Activated T-helper 17 cell treated with anti-CD3 and anti-CD28 coated beads, Interleukin-2, amount 50 U/mL, for 72 hours (primary cell): ENCODE measurements at regions not wholly inside any gene's neighbourhood (a gene's known extent, or its start where the extent isn't known, plus 50 kb on each side); places are given as distances from the start of the nearest gene placed in this dataset.

Experiments
- ATAC-seq: fragments of 150-1000 bp; cut with Tn5 transposase; replicated peaks from 2 replicates; pipeline ENCODE4 v1.10.0; 2021; ENCODE audit warnings: mild to moderate bottlenecking, moderate library complexity
- H3K27ac Mint-ChIP-seq: one replicate; pipeline ENCODE4 v1.8.0; 2022; ENCODE audit warnings: mixed read lengths
- H3K27me3 Mint-ChIP-seq: one replicate; pipeline ENCODE4 v1.8.0; 2022; ENCODE audit warnings: mixed read lengths
- H3K36me3 Mint-ChIP-seq: one replicate; pipeline ENCODE4 v1.8.0; 2022; ENCODE audit warnings: low read depth, mild to moderate bottlenecking, mixed read lengths
- H3K4me1 Mint-ChIP-seq: one replicate; pipeline ENCODE4 v1.8.0; 2022; ENCODE audit warnings: mixed read lengths
- H3K4me3 Mint-ChIP-seq: one replicate; pipeline ENCODE4 v1.8.0; 2022; ENCODE audit warnings: mild to moderate bottlenecking, mixed read lengths
- H3K9me3 Mint-ChIP-seq: one replicate; pipeline ENCODE4 v1.8.0; 2022; ENCODE audit warnings: mixed read lengths

DNA sequence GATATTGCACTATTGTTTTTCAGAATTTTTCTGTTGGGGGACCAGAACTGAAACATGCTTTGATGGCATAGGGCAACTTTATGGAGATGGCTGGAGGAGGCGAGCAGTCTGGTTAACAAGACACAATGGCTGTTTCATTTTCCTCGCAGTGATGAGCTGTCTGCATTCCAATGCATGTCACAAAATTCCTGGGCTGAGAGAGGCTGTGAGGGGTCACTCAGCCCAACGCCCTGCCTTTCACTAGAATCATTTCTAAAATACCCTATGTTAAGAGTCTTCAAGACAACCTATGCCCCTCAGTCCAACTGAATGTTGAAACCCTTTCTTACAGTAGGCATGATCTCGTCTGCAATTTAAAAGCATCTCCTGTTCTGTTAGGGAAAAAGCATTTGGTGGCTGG lies 1090.0 kb downstream of the BCL11A start:
- H3K4me3 Mint-ChIP-seq: no peak overlapping the region
- H3K36me3 Mint-ChIP-seq: no peaks in the 10 kb centered on the region
- ATAC-seq: no peak
- no peaks in the 10 kb centered on the region for H3K4me1 Mint-ChIP-seq
- H3K27ac Mint-ChIP-seq: no peak overlapping the region
- H3K9me3 Mint-ChIP-seq: no peaks in the 10 kb centered on the region
- H3K27me3 Mint-ChIP-seq: no peaks in the 10 kb centered on the region

DNA sequence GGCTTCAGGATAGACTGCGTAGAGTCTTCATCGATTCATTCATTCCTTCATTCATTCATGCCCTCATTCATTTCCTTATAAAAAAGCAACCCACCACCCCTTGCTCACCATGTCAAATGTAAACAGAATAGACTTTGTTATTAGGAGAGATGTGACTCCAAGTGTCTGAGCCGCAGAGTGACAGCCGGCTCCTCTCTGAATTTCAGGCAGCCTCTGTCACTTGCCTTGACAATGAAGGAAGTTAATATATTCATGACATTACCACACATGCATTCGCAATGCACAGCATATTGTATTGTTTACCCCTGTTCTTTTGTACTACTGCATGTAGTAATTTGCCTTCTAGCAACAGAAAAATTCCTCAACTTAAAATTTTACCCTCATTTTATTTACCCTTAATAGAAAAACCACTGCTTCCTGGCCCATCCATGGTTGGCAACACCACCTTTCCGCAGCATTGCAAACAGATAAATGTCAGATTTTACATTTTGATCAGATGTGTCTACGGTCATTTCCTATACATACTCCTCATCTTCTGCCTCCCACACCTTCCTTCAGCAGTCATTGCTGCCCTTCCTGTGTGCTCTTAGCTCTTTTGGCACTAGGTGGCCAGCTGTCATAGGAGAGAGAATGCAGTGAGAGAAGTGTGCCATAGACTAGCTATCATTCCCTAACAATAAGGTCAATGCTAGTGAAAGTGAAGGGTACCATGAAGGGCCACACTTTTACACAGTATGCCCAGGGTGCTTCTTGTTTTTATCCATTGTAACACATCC lies 1090.8 kb downstream of the BCL11A start:
- H3K27me3 Mint-ChIP-seq: no peaks in the 10 kb centered on the region
- H3K36me3 Mint-ChIP-seq: no peaks in the 10 kb centered on the region
- no peaks in the 10 kb centered on the region for H3K9me3 Mint-ChIP-seq
- H3K4me3 Mint-ChIP-seq: no peak overlapping the region
- no peak overlapping the region for H3K27ac Mint-ChIP-seq
- no peak for ATAC-seq
- H3K4me1 Mint-ChIP-seq: no peaks in the 10 kb centered on the region

- H3K27me3 Mint-ChIP-seq: no peaks in the 10 kb centered on the region
- no peak overlapping the region for H3K27ac Mint-ChIP-seq
- peaks cover 5% of the 10 kb centered on the region for H3K9me3 Mint-ChIP-seq
- no peaks in the 10 kb centered on the region for H3K36me3 Mint-ChIP-seq
- no peak for ATAC-seq
- H3K4me3 Mint-ChIP-seq: no peak overlapping the region
- H3K4me1 Mint-ChIP-seq: no peaks in the 10 kb centered on the region
Observed at GRCh38 chr2:59461127-59461526, 1092.3 kb downstream of the BCL11A start.

GRCh38 chr2:59458800-59459199 lies 1094.7 kb downstream of the BCL11A start:
- H3K27me3 Mint-ChIP-seq: no peaks in the 10 kb centered on the region
- H3K4me3 Mint-ChIP-seq: no peak overlapping the region
- ATAC-seq: no peak
- H3K27ac Mint-ChIP-seq: no peak overlapping the region
- peaks cover 6% of the 10 kb centered on the region for H3K9me3 Mint-ChIP-seq
- no peaks in the 10 kb centered on the region for H3K36me3 Mint-ChIP-seq
- no peaks in the 10 kb centered on the region for H3K4me1 Mint-ChIP-seq

DNA sequence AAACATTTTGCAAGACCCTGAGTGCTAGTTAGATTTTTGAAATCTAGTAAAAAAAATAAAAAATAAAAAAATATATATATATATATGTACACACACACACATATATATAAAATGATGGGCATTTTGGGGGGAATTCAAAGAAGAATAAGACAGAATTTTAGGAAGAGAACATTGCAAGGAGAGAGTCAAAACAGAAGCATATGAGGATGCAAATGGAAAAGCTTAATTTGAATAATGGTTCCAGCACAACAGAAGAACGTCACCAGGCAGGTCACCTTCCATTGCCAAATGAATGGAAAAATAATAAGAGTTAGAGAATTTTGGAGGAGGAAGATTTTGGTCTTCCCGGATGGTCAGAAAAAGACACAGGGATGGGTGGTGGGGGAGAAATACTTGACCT lies 1097.2 kb downstream of the BCL11A start:
- Mint-ChIP-seq H3K27ac (no peak overlapping the region), H3K4me1 (no peaks in the 10 kb centered on the region), H3K36me3 (no peaks in the 10 kb centered on the region), H3K27me3 (no peaks in the 10 kb centered on the region), H3K9me3 (peaks cover 6% of the 10 kb centered on the region), H3K4me3 (no peak overlapping the region)
- ATAC-seq: no peak

- H3K27ac Mint-ChIP-seq: no peak overlapping the region
- no peaks in the 10 kb centered on the region for H3K27me3 Mint-ChIP-seq
- H3K4me1 Mint-ChIP-seq: no peaks in the 10 kb centered on the region
- no peak for ATAC-seq
- no peaks in the 10 kb centered on the region for H3K9me3 Mint-ChIP-seq
- H3K4me3 Mint-ChIP-seq: no peak overlapping the region
- H3K36me3 Mint-ChIP-seq: no peaks in the 10 kb centered on the region
Observed at GRCh38 chr2:59449274-59449673, 1104.2 kb downstream of the BCL11A start.

DNA sequence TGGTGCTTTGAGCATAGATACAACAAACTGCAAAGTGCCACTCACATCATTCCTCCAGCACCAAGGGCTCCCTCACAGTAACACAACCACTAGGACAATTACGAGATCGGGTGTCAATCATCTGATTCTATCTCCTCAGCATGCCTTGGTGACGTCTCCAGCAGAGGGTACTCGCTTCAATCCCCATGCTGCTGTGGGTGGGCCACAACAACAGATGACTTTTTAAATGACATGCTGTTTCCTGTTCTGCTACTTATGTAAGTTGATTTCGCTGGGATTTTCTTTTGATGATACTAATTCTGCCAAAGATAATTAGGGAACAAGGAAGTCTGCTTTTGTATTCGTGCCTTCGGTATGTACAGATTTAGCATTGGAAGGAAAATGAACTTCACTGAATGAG lies 1113.0 kb downstream of the BCL11A start:
- no peak overlapping the region for H3K27ac Mint-ChIP-seq
- no peak for ATAC-seq
- H3K36me3 Mint-ChIP-seq: no peaks in the 10 kb centered on the region

GRCh38 chr2:59435635-59436034 lies 1117.8 kb downstream of the BCL11A start:
- Mint-ChIP-seq H3K4me1 (no peaks in the 10 kb centered on the region), H3K9me3 (peaks cover 11% of the 10 kb centered on the region), H3K4me3 (no peak overlapping the region), H3K36me3 (no peaks in the 10 kb centered on the region), H3K27me3 (no peaks in the 10 kb centered on the region), H3K27ac (no peak overlapping the region)
- ATAC-seq: no peak

More for the DNA sequence above, 1113.0 kb downstream of the BCL11A start:
- H3K27me3 Mint-ChIP-seq: no peaks in the 10 kb centered on the region
- no peak overlapping the region for H3K4me3 Mint-ChIP-seq
- no peaks in the 10 kb centered on the region for H3K4me1 Mint-ChIP-seq
- H3K9me3 Mint-ChIP-seq: no peaks in the 10 kb centered on the region

DNA sequence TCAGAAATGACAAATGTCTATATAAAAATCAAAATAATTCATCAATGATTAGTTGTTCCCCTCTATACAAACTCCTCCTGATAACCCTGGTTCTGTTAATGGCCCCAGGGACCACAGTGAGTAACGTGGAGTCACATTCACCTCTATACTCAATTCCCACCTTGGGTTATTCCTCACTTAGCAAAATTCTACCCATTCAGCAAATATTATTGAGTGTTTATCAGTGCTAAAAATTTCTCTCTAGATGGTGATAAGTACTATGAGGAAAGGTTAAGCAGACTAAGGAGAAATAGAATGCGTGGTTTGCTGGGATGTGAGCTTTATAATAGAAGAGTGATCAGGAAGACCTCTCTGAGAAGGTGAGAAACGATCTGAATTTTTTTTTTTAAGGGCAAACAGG lies 1124.5 kb downstream of the BCL11A start:
- Mint-ChIP-seq H3K4me3 (no peak overlapping the region), H3K36me3 (no peaks in the 10 kb centered on the region), H3K4me1 (no peaks in the 10 kb centered on the region), H3K27me3 (no peaks in the 10 kb centered on the region), H3K27ac (no peak overlapping the region), H3K9me3 (peaks cover 28% of the 10 kb centered on the region)
- ATAC-seq: no peak

GRCh38 chr2:59427980-59428379 lies 1125.5 kb downstream of the BCL11A start:
- no peak overlapping the region for H3K27ac Mint-ChIP-seq

GRCh38 chr2:59425247-59425646 lies 1128.2 kb downstream of the BCL11A start:
- Mint-ChIP-seq H3K27ac (no peak overlapping the region), H3K36me3 (no peaks in the 10 kb centered on the region), H3K9me3 (peaks cover 21% of the 10 kb centered on the region), H3K4me1 (no peaks in the 10 kb centered on the region), H3K27me3 (no peaks in the 10 kb centered on the region), H3K4me3 (no peak overlapping the region)
- no peak for ATAC-seq

More at GRCh38 chr2:59427980-59428379, 1125.5 kb downstream of the BCL11A start:
- no peak for ATAC-seq
- Mint-ChIP-seq H3K4me3 (no peak overlapping the region), H3K9me3 (peaks cover 28% of the 10 kb centered on the region), H3K27me3 (no peaks in the 10 kb centered on the region), H3K4me1 (no peaks in the 10 kb centered on the region), H3K36me3 (no peaks in the 10 kb centered on the region)

DNA sequence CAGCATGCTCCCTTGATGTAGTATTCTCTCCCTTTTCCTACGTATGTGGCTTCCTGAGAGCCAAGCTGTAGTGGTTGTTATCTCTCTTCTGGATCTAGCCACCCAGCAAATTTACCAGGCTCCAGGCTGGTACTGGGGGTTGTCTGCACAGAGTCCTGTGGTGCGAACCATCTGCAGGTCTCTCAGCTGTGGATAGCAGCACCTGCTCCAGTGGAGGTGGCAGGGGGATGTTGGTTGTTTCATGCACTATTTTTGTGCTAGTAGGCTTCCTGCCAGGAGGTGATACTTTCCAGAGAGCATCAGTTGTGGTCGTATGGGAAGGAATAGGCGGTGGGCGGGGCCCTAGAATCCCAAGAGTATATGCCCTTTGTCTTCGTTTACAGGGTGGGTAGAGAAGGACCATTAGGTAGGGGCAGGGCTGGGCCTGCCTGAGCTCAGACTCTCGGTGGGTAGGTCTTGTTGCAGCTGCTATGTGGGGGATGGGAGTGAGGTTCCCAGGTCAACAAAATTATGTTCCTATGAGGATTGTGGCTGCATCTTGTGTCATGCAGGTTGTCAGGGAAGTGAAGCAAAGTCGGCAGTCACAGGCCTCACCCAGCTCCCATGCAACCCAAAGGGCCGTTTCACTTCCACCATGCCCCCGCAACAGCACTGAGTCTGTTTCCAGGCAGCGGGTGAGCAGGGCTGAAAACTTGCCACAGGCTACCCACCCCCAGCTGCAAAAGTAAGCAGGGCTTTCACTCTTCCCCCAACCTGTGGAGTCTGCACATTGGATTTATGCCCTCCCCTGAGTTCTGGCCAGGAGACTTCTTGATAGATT lies 1139.5 kb downstream of the BCL11A start:
- Mint-ChIP-seq H3K27me3 (no peaks in the 10 kb centered on the region), H3K9me3 (peaks cover 30% of the 10 kb centered on the region), H3K4me1 (no peaks in the 10 kb centered on the region), H3K27ac (no peak overlapping the region), H3K36me3 (no peaks in the 10 kb centered on the region), H3K4me3 (no peak overlapping the region)
- no peak for ATAC-seq

DNA sequence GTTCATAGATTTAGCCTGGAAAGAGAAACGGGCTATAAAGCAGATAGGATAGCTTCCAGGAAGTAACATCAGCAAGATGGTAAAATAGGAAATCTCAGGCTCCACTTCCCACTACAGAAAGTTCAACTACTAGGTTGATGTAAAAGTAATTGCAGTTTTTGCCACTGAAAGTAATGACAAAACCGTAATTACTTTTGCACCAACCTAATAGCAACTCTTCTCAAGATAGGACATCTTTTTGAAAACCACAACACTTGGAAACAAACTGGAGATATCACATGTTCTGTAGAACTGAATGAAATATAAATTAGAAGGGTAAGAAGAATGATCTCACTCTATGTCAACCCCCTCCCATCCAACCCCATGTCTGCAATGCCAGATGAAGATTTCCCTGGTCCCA lies 1154.3 kb downstream of the BCL11A start:
- no peaks in the 10 kb centered on the region for H3K27me3 Mint-ChIP-seq
- no peaks in the 10 kb centered on the region for H3K4me1 Mint-ChIP-seq
- peaks cover 3% of the 10 kb centered on the region for H3K9me3 Mint-ChIP-seq
- no peak overlapping the region for H3K27ac Mint-ChIP-seq
- H3K36me3 Mint-ChIP-seq: no peaks in the 10 kb centered on the region
- ATAC-seq: no peak
- H3K4me3 Mint-ChIP-seq: no peak overlapping the region

- ATAC-seq: no peak
- Mint-ChIP-seq H3K9me3 (peaks cover 3% of the 10 kb centered on the region), H3K4me1 (no peaks in the 10 kb centered on the region), H3K4me3 (no peak overlapping the region), H3K27me3 (no peaks in the 10 kb centered on the region), H3K36me3 (no peaks in the 10 kb centered on the region), H3K27ac (no peak overlapping the region)
Observed at GRCh38 chr2:59398081-59398480, 1155.4 kb downstream of the BCL11A start.

GRCh38 chr2:59395119-59395518 lies 1154.0 kb upstream of the FANCL start:
- H3K4me3 Mint-ChIP-seq: no peak overlapping the region
- no peak for ATAC-seq

More at GRCh38 chr2:59395119-59395518, 1154.0 kb upstream of the FANCL start:
- H3K36me3 Mint-ChIP-seq: no peaks in the 10 kb centered on the region
- H3K9me3 Mint-ChIP-seq: peaks cover 5% of the 10 kb centered on the region
- H3K27ac Mint-ChIP-seq: no peak overlapping the region
- no peaks in the 10 kb centered on the region for H3K4me1 Mint-ChIP-seq
- H3K27me3 Mint-ChIP-seq: no peaks in the 10 kb centered on the region
